ENCODE measurements at regions not wholly inside any gene's neighbourhood (a gene's known extent, or its start where the extent isn't known, plus 50 kb on each side); places are given as distances from the start of the nearest gene placed in this dataset.
"Not testable (repeated sequence)": the region's sequence is repeated elsewhere in the genome, so short reads cannot be mapped to it uniquely, and the experiment has no call there.

DNA sequence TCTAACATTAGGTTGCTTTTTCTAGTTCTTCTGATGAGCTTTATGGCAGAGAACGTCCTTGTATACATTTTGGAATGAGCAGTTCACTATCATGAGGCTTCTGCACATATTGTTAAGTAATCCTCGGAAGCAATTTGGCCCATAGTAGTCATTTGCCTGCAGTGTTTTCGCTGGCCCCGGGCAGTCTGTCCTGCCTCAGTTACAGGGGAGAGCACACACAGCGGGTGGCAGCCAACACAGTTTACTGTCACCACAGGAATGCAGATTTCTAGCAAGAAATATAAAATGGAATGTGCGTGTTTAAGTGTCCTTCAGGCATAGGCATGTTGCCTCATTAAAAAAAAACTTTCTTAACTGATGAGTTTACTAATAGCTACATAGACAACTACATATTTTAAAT lies 71.5 kb upstream of the GJB6 start:
- Mint-ChIP-seq H3K4me3 (no peak overlapping the region), H3K27ac (no peak overlapping the region), H3K36me3 (ENCODE audit: low read depth) (peaks cover 11% of the 10 kb centered on the region), H3K4me1 (no peaks in the 10 kb centered on the region), H3K27me3 (peaks cover 54% of the 10 kb centered on the region)
- H3K9me3 ChIP-seq (ENCODE audit: control insufficient read depth, low read length, poor library complexity, severe bottlenecking): no peaks in the 10 kb centered on the region
- DNase-seq (no peak), ATAC-seq (no peak)

DNA sequence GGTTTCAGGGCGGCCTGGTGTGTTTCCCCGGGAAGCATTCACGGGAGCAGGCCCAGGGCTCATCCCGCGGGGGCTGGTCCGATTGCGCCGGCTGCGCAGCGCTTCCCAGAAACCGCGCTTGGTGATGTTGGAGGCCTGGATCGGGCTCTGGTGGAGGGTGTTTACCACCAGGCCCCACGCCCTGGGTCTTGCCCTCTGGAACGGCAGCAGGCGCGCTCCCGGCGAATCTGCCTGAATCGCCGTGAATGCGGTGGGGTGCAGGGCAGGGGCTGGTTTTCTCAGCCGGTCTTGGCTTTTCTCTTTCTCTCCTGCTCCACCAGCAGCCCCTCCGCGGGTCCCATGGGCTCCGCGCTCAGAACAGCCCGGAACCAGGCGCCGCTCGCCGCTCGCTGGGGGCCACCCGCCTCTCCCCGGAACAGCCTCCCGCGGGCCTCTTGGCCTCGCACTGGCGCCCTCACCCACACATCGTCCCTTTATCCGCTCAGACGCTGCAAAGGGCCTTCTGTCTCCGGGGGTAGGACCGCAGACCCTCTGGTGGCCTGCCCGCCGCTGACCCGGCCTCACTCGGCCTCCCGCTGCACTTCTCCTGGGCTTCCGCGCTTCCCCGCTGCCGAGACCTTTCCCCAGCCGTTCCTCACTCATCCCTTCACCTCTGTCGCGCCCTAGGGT lies 69.4 kb upstream of the GJB6 start:
- Mint-ChIP-seq H3K27ac (no peak overlapping the region), H3K27me3 (peaks cover 69% of the 10 kb centered on the region), H3K4me3 (no peak overlapping the region), H3K4me1 (no peaks in the 10 kb centered on the region), H3K36me3 (ENCODE audit: low read depth) (peaks cover 10% of the 10 kb centered on the region)
- DNase-seq: no peak
- no peak for ATAC-seq
- no peaks in the 10 kb centered on the region for H3K9me3 ChIP-seq (ENCODE audit: control insufficient read depth, low read length, poor library complexity, severe bottlenecking)

- H3K9me3 ChIP-seq (ENCODE audit: control insufficient read depth, low read length, poor library complexity, severe bottlenecking): no peaks in the 10 kb centered on the region
- H3K27me3 Mint-ChIP-seq: peaks cover 73% of the 10 kb centered on the region
- peak overlapping the region; percentile 4 for H3K27ac Mint-ChIP-seq
- H3K4me1 Mint-ChIP-seq: no peaks in the 10 kb centered on the region
- DNase-seq (no peak), ATAC-seq (no peak)
- H3K36me3 Mint-ChIP-seq (ENCODE audit: low read depth): peaks cover 10% of the 10 kb centered on the region
- H3K4me3 Mint-ChIP-seq: no peak overlapping the region
Measured at GRCh38 chr13:20301015-20301402, 68.9 kb upstream of the GJB6 start.

GRCh38 chr13:20297181-20297580 lies 65.1 kb upstream of the GJB6 start:
- DNase-seq (no peak), ATAC-seq (no peak)
- no peaks in the 10 kb centered on the region for H3K9me3 ChIP-seq (ENCODE audit: control insufficient read depth, low read length, poor library complexity, severe bottlenecking)
- H3K4me1 Mint-ChIP-seq: no peaks in the 10 kb centered on the region
- no peak overlapping the region for H3K4me3 Mint-ChIP-seq
- peak overlapping the region; percentile 43 for H3K27ac Mint-ChIP-seq
- H3K36me3 Mint-ChIP-seq (ENCODE audit: low read depth): peaks cover 8% of the 10 kb centered on the region
- peaks cover 51% of the 10 kb centered on the region for H3K27me3 Mint-ChIP-seq

- Mint-ChIP-seq H3K36me3 (ENCODE audit: low read depth) (peaks cover 3% of the 10 kb centered on the region), H3K27me3 (peaks cover 44% of the 10 kb centered on the region), H3K4me3 (no peak overlapping the region), H3K27ac (no peak overlapping the region), H3K4me1 (peaks cover 6% of the 10 kb centered on the region)
- H3K9me3 ChIP-seq (ENCODE audit: control insufficient read depth, low read length, poor library complexity, severe bottlenecking): no peaks in the 10 kb centered on the region
- DNase-seq: no peak
- no peak for ATAC-seq
Measured at GRCh38 chr13:20295956-20296355, 63.8 kb upstream of the GJB6 start.

DNA sequence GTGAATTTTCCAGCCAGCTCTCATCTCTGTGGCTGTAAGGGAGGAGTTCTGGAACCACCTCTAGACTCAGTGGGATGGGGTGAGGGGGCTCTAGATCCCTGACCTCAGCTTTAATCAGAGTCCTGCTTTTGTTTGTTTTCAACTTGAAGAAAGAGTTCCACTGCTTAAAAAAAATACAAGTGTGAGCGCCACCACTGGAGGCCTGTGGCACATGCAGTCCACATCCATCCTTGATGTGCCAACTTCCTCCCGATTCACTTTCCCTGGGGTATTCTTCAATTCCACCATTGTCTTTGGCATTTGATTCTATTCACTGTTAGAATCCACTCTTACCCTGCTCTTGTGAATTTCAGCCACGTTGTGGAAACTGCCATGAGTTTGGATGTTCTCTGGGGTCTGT lies 62.4 kb upstream of the GJB6 start:
- Mint-ChIP-seq H3K27ac (no peak overlapping the region), H3K4me1 (peaks cover 6% of the 10 kb centered on the region), H3K27me3 (peaks cover 29% of the 10 kb centered on the region), H3K36me3 (ENCODE audit: low read depth) (peaks cover 3% of the 10 kb centered on the region), H3K4me3 (no peak overlapping the region)
- no peaks in the 10 kb centered on the region for H3K9me3 ChIP-seq (ENCODE audit: control insufficient read depth, low read length, poor library complexity, severe bottlenecking)
- DNase-seq (no peak), ATAC-seq (no peak)

DNA sequence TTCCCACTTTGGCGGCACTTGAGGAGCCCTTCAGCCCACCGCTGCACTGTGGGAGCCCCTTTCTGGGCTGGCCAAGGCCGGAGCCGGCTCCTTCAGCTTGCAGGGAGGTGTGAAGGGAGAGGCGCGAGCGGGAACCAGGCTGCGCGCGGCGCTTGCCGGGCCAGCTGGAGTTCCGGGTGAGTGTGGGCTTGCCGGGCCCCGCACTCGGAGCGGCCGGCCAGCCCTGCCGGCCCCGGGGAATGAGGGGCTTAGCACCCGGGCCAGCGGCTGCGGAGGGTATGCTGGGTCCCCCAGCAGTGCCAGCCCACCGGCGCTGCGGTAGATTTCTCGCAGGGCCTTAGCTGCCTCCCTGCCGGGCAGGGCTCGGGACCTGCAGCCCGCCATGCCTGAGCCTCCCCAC lies 60.2 kb upstream of the GJB6 start:
- H3K4me3 Mint-ChIP-seq; ATAC-seq; H3K9me3 ChIP-seq (ENCODE audit: control insufficient read depth, low read length, poor library complexity, severe bottlenecking); H3K27ac Mint-ChIP-seq; DNase-seq; H3K36me3 Mint-ChIP-seq (ENCODE audit: low read depth); H3K4me1 Mint-ChIP-seq: not testable (repeated sequence)
- peaks cover 11% of the 10 kb centered on the region for H3K27me3 Mint-ChIP-seq

DNA sequence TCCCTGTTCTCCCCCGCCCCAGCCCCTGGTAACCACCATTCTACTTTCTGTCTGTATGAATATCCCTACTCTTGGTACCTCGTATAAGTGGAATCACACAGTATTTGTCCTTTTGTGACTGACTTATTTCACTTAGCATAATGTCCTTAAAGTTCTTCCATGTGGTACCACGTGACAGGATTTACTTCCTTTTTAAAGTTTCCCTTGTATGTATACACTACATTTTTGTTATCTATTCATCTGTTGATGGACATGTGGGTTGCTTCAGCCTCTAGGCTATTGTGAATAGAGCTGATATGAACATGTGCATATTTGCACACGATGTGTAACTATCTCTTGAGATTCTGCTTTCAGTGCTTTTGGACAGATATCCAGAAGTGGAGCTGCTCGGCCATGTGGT lies 59.6 kb upstream of the GJB6 start:
- Mint-ChIP-seq H3K27ac (no peak overlapping the region), H3K4me1 (peaks cover 6% of the 10 kb centered on the region), H3K4me3 (no peak overlapping the region), H3K27me3 (peaks cover 5% of the 10 kb centered on the region), H3K36me3 (ENCODE audit: low read depth) (peaks cover 2% of the 10 kb centered on the region)
- DNase-seq: no peak
- H3K9me3 ChIP-seq (ENCODE audit: control insufficient read depth, low read length, poor library complexity, severe bottlenecking): peaks cover 3% of the 10 kb centered on the region
- no peak for ATAC-seq

DNA sequence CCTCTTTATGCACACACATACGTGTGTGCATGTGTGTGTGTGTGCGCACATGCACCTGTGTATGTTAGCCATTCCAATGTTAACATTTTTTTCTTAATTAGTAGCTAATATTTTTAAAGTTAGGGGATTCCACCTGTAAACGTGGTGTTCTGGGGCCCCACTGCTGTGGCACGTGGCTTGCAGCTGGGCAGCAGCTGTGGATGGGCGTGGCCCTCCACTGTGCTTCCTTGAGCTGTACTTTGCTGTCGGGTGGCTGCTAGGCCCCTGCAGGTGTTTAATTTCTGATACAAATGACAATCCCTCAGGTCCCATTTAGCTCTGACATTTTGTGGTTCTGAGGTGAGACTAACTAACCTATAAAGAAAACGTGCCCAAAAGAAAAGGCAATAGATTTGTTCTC lies 58.9 kb upstream of the GJB6 start:
- DNase-seq (no peak), ATAC-seq (no peak)
- H3K36me3 Mint-ChIP-seq (ENCODE audit: low read depth): peaks cover 2% of the 10 kb centered on the region
- H3K9me3 ChIP-seq (ENCODE audit: control insufficient read depth, low read length, poor library complexity, severe bottlenecking): peaks cover 3% of the 10 kb centered on the region
- H3K27me3 Mint-ChIP-seq: peaks cover 2% of the 10 kb centered on the region
- no peak overlapping the region for H3K27ac Mint-ChIP-seq
- no peak overlapping the region for H3K4me3 Mint-ChIP-seq
- peaks cover 6% of the 10 kb centered on the region for H3K4me1 Mint-ChIP-seq

DNA sequence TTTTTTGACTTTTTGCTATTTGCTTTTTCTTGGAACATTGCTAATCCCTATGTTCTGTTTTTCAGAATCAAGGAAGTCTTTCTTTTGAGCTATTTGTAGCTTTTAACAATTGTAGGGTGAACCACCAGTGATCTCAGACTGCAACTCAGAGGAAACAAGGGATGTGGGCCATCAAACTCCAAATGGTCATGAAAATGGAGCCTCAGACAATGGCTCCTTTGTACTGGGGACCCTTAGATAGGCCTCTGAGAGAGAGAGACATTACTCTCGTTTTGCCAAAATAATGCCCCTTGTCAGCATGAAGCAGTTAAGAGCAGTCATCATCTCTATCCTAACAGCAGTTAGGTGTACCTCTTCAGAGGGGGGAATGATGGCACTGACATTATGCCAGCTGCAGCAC lies 56.4 kb upstream of the GJB6 start:
- DNase-seq: no peak
- ATAC-seq: no peak
- Mint-ChIP-seq H3K27ac (no peak overlapping the region), H3K36me3 (ENCODE audit: low read depth) (peaks cover 2% of the 10 kb centered on the region), H3K4me3 (no peak overlapping the region), H3K4me1 (peaks cover 6% of the 10 kb centered on the region), H3K27me3 (no peaks in the 10 kb centered on the region)
- H3K9me3 ChIP-seq (ENCODE audit: control insufficient read depth, low read length, poor library complexity, severe bottlenecking): peaks cover 9% of the 10 kb centered on the region

- H3K27ac Mint-ChIP-seq: no peak overlapping the region
- H3K4me1 Mint-ChIP-seq: peaks cover 6% of the 10 kb centered on the region
- ATAC-seq: no peak
- H3K36me3 Mint-ChIP-seq (ENCODE audit: low read depth): peaks cover 2% of the 10 kb centered on the region
- H3K9me3 ChIP-seq (ENCODE audit: control insufficient read depth, low read length, poor library complexity, severe bottlenecking): peaks cover 12% of the 10 kb centered on the region
- no peak overlapping the region for H3K4me3 Mint-ChIP-seq
- no peaks in the 10 kb centered on the region for H3K27me3 Mint-ChIP-seq
- no peak for DNase-seq
Measured at GRCh38 chr13:20287976-20288375, 55.9 kb upstream of the GJB6 start.

DNA sequence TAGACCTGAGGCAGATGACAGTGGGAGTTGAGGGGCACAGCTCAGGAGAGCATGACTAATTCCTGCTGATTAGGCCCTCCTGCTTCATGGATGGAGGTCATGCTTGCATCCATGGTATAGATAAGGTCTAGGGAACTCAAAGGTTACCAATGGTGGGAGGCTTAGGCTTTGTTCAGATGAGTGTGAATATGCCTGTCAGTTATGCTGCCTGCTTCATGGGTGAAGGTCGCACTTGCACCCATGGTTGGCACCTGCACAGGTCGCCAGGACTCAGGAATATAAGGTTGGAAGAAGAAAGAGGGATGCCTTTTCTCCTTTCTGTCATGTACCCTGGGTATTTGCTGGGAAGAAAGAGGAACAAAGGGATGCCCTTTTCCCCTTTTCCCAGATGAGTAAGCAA lies 53.4 kb upstream of the GJB6 start:
- ATAC-seq: no peak
- peaks cover 12% of the 10 kb centered on the region for H3K9me3 ChIP-seq (ENCODE audit: control insufficient read depth, low read length, poor library complexity, severe bottlenecking)
- Mint-ChIP-seq H3K27ac (no peak overlapping the region), H3K27me3 (no peaks in the 10 kb centered on the region), H3K4me3 (no peak overlapping the region), H3K4me1 (no peaks in the 10 kb centered on the region), H3K36me3 (ENCODE audit: low read depth) (peaks cover 5% of the 10 kb centered on the region)
- no peak for DNase-seq

Data from T-helper 17 cell (primary cell).